Right lobe of liver (tissue), 4 donors: ENCODE measurements at regions not wholly inside any gene's neighbourhood (a gene's known extent, or its start where the extent isn't known, plus 50 kb on each side); places are given as distances from the start of the nearest gene placed in this dataset.

ENCODE experiments used
- POLR2A ChIP-seq: fragments of 450-650 bp; IDR thresholded peaks from one replicate; pipeline ENCODE4 v1.6.1; 2017; ENCODE audit warnings: antibody characterized with exemption, mild to moderate bottlenecking
- TF ChIP-seq, protein P1 (sequence below), 4 donors: fragments of 200-600 bp in 3 of 4; fragments of 450-650 bp in 1 of 4; IDR thresholded peaks; one replicate each; pipeline versions ENCODE4 v1.5.1 to v1.8.0; 2016 to 2022; ENCODE audit warnings: antibody characterized with exemption in 4 of 4, mild to moderate bottlenecking in 2 of 4
- donor health status: DM: no; HTN: no; CAD: no.
- donor health status: DM: no; HTN: no; CAD: no.
- donor health status: DM: no; HTN: yes; CAD: no.

DNA sequence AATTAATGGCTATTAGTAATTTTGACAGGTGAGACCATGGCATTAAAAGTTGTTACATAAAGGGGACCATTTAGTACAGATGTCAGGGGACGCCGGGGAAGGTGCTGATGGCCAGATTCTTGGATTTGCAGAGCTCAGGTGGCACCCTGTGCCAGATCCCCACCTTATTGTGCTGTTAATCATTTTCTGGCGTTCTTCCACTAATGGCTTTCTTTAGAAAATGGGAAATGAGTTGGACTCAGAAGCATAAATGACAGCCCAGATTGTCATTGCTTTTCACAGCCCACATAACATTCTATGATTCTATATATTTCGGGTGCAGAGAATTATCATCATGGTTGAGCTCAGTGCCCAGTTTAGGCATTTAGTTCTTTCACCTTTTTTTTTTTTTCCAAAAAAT lies 257.2 kb upstream of the TCF4 start:
- TF ChIP-seq, protein P1, sequence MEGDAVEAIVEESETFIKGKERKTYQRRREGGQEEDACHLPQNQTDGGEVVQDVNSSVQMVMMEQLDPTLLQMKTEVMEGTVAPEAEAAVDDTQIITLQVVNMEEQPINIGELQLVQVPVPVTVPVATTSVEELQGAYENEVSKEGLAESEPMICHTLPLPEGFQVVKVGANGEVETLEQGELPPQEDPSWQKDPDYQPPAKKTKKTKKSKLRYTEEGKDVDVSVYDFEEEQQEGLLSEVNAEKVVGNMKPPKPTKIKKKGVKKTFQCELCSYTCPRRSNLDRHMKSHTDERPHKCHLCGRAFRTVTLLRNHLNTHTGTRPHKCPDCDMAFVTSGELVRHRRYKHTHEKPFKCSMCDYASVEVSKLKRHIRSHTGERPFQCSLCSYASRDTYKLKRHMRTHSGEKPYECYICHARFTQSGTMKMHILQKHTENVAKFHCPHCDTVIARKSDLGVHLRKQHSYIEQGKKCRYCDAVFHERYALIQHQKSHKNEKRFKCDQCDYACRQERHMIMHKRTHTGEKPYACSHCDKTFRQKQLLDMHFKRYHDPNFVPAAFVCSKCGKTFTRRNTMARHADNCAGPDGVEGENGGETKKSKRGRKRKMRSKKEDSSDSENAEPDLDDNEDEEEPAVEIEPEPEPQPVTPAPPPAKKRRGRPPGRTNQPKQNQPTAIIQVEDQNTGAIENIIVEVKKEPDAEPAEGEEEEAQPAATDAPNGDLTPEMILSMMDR (IDR thresholded peaks at IDR 0.05): no peak
- no peak for TF ChIP-seq POLR2A
